ENCODE measurements at regions not wholly inside any gene's neighbourhood (a gene's known extent, or its start where the extent isn't known, plus 50 kb on each side); places are given as distances from the start of the nearest gene placed in this dataset.

GRCh38 chr2:7473135-7473771, 556.0 kb downstream of the RNF144A start:
- TF ChIP-seq CTCF (IDR thresholded peaks at IDR 0.05): no peak
- no peak for TF ChIP-seq POLR2A (IDR thresholded peaks at IDR 0.05)
